Gastroesophageal sphincter (tissue), 4 donors: ENCODE measurements at regions not wholly inside any gene's neighbourhood (a gene's known extent, or its start where the extent isn't known, plus 50 kb on each side); places are given as distances from the start of the nearest gene placed in this dataset.

Experiments used
- ATAC-seq: fragments of 150-250 bp; one replicate; pipeline ENCODE4 v1.9.1; 2016; ENCODE audit warnings: mild to moderate bottlenecking, moderate library complexity
- H3K27ac ChIP-seq, 4 donors: fragments of 200-600 bp; sonication (generic) in 3 of 4; 1 replicate in 3 of 4; 2 replicates in 1 of 4; pipeline ENCODE4 v1.5.1; 2016 to 2019
- H3K27me3 ChIP-seq: fragments of 200-600 bp; sonication (generic); one replicate; pipeline ENCODE4 v1.5.1; 2019
- H3K36me3 ChIP-seq, 2 donors: fragments of 200-600 bp; sonication (generic); one replicate each; pipeline ENCODE4 v1.5.1; 2019; ENCODE audit warnings: control low read depth in 1 of 2
- H3K4me1 ChIP-seq, 3 donors: fragments of 200-600 bp; sonication (generic); 1 replicate in 2 of 3; 2 replicates in 1 of 3; pipeline ENCODE4 v1.5.1; 2016 to 2019; ENCODE audit warnings: control low read depth in 2 of 3
- H3K4me3 ChIP-seq, 2 donors: fragments of 200-600 bp; sonication (generic); one replicate each; pipeline ENCODE4 v1.5.1; 2019; ENCODE audit warnings: mild to moderate bottlenecking in 1 of 2, moderate library complexity in 1 of 2
- H3K9me3 ChIP-seq, 3 donors: fragments of 200-600 bp; sonication (generic); one replicate each; pipeline ENCODE4 v1.5.1; 2017 to 2019; ENCODE audit warnings: control low read depth in 2 of 3
- EP300 ChIP-seq: sonication (generic); formaldehyde crosslinking; IDR thresholded peaks from one replicate; pipeline ENCODE4 v1.6.1; 2017; ENCODE audit warnings: antibody characterized with exemption, mild to moderate bottlenecking
- POLR2A ChIP-seq, 2 donors: fragments of 450-650 bp; IDR thresholded peaks; one replicate each; pipeline ENCODE4 v1.6.1; 2017; ENCODE audit warnings: antibody characterized with exemption in 2 of 2, mild to moderate bottlenecking in 2 of 2, moderate library complexity in 1 of 2
- POLR2AphosphoS5 ChIP-seq: sonication (generic); formaldehyde crosslinking; IDR thresholded peaks from one replicate; pipeline ENCODE4 v1.6.1; 2017; ENCODE audit warnings: antibody characterized with exemption
- WGBS, 2 donors: methylation state at CpG; one replicate each; pipeline ENCODE4 v1.1.5; 2018; ENCODE audit warnings: low coverage in 1 of 2; 5-methylcytosine and 5-hydroxymethylcytosine counted together
- TF ChIP-seq, protein P1 (sequence below), 4 experiments: fragments of 200-600 bp in 2 of 4; fragments of 450-650 bp in 2 of 4; sonication (generic) in 1 of 4; IDR thresholded peaks; one replicate each; pipeline ENCODE4 v1.5.1; 2017 to 2019; ENCODE audit warnings: antibody characterized with exemption in 4 of 4, mild to moderate bottlenecking in 2 of 4, moderate library complexity in 2 of 4

DNA sequence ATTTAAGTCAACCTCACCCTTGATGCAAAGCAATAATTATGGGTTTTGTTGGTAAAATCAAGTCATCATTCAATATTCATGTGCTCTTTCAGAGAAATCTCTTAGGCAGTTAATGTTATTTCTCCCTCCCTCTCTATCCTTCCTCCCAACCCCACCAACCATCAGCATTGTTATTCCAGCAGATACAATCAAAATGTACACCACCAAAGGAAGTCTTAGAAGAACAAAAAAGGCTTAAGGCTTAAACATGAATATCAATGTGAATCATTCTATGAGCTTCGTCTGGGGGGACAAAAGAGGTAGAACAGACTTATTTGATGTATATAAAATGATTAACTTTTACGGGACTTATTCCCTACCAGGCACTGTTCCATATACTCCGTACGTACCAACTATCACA lies 404.4 kb downstream of the ARHGEF28 start:
- no peaks in the 10 kb centered on the region for H3K36me3 ChIP-seq
- TF ChIP-seq POLR2A (IDR thresholded peaks at IDR 0.05), result no peak
- no peak for TF ChIP-seq EP300
- TF ChIP-seq, protein P1, sequence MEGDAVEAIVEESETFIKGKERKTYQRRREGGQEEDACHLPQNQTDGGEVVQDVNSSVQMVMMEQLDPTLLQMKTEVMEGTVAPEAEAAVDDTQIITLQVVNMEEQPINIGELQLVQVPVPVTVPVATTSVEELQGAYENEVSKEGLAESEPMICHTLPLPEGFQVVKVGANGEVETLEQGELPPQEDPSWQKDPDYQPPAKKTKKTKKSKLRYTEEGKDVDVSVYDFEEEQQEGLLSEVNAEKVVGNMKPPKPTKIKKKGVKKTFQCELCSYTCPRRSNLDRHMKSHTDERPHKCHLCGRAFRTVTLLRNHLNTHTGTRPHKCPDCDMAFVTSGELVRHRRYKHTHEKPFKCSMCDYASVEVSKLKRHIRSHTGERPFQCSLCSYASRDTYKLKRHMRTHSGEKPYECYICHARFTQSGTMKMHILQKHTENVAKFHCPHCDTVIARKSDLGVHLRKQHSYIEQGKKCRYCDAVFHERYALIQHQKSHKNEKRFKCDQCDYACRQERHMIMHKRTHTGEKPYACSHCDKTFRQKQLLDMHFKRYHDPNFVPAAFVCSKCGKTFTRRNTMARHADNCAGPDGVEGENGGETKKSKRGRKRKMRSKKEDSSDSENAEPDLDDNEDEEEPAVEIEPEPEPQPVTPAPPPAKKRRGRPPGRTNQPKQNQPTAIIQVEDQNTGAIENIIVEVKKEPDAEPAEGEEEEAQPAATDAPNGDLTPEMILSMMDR (IDR thresholded peaks at IDR 0.05), result no peak
- no peak for TF ChIP-seq POLR2AphosphoS5
- no peak overlapping the region for H3K27ac ChIP-seq
- peaks cover 0 to 3% (median 0%) of the 10 kb centered on the region in 3 donors for H3K4me1 ChIP-seq
- no peak overlapping the region for H3K4me3 ChIP-seq
- no peaks in the 10 kb centered on the region for H3K9me3 ChIP-seq
- peaks cover 8% of the 10 kb centered on the region for H3K27me3 ChIP-seq
- WGBS, 2 donors, result 92 to 98% methylated on average over 4 of the region's 4 CpGs
- no peak for ATAC-seq

DNA sequence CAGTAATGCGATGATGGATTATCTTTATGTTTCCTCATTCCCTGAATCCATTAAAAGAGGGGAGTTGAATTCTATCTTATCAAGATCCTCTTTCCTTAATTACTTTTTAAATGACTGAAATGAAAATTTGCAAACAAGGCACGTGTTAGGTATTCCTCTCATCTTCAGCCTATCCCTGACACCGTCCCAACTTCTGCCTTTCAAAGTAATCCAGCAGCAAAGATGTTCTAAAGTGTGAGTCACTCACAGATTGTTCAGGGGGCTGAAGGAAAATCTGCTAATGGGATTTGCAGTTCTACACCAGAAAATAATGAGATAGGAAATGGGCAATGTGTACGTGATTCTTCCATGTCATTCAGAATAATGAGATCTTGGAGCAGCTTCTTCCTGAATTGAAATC lies 403.0 kb downstream of the ARHGEF28 start:
- Histone ChIP-seq H3K27ac (no peak overlapping the region), H3K4me1 (no peaks in the 10 kb centered on the region), H3K27me3 (peaks cover 8% of the 10 kb centered on the region), H3K36me3 (no peaks in the 10 kb centered on the region), H3K9me3 (no peaks in the 10 kb centered on the region), H3K4me3 (no peak overlapping the region)
- 73 to 78% methylated on average over 4 of the region's 4 CpGs for WGBS, 2 donors
- no peak for TF ChIP-seq POLR2A (IDR thresholded peaks at IDR 0.05)
- TF ChIP-seq POLR2AphosphoS5, result no peak
- no peak for TF ChIP-seq EP300
- TF ChIP-seq, protein P1 (IDR thresholded peaks at IDR 0.05), result no peak
- ATAC-seq, result no peak

DNA sequence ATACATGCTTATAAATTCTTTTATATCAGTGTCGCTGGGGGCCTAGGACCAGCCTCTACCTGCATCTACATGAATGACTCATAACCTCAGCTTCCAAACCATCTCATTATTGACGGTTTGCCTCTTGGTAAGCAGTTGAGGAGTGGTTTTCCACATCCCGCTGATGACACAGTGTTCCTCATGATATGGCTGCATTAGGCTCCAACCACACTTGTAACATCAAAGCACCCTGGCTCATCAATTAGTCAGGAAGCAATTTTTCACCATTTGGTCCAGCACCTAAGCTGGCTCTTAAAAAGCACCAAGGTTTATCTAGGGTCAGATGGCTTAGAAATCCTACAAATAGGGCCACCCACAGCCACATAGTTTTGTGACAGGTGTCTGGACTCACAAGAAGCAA lies 402.4 kb downstream of the ARHGEF28 start:
- Histone ChIP-seq H3K9me3 (no peaks in the 10 kb centered on the region), H3K4me1 (no peaks in the 10 kb centered on the region), H3K4me3 (no peak overlapping the region), H3K27me3 (peaks cover 8% of the 10 kb centered on the region), H3K27ac (no peak overlapping the region), H3K36me3 (no peaks in the 10 kb centered on the region)
- 81 to 93% methylated on average over 2 to 3 of the region's 3 CpGs for WGBS, 2 donors
- no peak for ATAC-seq
- TF ChIP-seq POLR2AphosphoS5 (no peak), EP300 (no peak), POLR2A (IDR thresholded peaks at IDR 0.05) (no peak)
- TF ChIP-seq, protein P1 (IDR thresholded peaks at IDR 0.05), result no peak

DNA sequence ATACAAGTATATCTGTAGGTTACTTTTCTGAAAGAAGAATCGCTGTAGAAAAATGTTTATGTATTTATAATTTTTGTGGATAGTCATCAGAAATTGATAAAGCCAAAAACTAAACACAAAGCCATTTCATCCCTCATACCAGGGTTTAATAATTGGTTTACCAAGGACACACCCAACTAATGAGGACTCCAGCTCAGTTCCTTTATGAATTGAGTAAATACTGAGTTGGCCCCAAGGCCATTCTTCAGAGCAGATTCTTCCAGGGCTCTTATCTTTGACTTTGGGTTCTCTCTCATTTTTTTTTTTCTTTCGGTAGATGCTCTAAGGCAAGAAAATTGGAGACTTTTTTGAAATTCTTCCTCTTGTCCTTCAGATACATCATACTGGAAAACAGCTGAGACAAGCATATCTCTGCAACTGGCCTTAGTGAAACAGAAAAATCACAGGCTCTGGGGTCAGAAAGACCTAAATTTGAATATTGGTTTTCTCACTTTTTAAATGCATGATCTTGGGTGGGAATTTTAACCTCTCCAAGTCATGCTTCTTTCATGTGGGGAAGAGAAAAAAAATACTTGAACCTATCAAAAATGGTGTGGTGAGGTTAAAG lies 401.8 kb downstream of the ARHGEF28 start:
- peaks cover 8% of the 10 kb centered on the region for H3K27me3 ChIP-seq
- no peak for TF ChIP-seq POLR2AphosphoS5
- TF ChIP-seq, protein P1 (IDR thresholded peaks at IDR 0.05), result no peak
- no peak for TF ChIP-seq POLR2A (IDR thresholded peaks at IDR 0.05)
- no peak for TF ChIP-seq EP300
- no peaks in the 10 kb centered on the region for H3K4me1 ChIP-seq
- no peaks in the 10 kb centered on the region for H3K9me3 ChIP-seq
- WGBS, 2 donors, result 86 to 93% methylated on average over 2 of the region's 2 CpGs
- H3K27ac ChIP-seq, result no peak overlapping the region
- ATAC-seq, result no peak
- H3K36me3 ChIP-seq, result no peaks in the 10 kb centered on the region
- H3K4me3 ChIP-seq, result no peak overlapping the region

DNA sequence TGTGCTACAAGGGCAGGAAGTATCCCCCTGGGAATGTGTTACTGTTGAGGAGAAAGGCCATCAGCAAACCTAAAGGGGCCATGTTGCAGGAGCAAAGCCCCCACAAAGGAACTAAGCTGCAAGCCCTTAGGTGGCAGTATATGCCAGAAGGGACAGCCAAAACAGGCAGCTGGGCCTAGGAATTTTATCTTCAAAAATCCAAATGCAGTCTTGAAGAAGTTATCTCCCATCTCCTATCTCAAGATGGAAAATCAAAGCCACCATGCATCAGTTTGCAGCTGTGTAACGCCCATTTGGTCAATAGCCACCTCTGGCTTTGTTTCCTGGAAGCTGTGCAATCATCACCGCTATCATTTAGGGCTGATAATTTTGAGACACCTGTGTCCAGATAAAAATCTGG lies 400.3 kb downstream of the ARHGEF28 start:
- Histone ChIP-seq H3K36me3 (no peaks in the 10 kb centered on the region), H3K27me3 (peaks cover 2% of the 10 kb centered on the region), H3K4me3 (no peak overlapping the region), H3K4me1 (no peaks in the 10 kb centered on the region), H3K9me3 (no peaks in the 10 kb centered on the region), H3K27ac (no peak overlapping the region)
- no peak for ATAC-seq
- TF ChIP-seq POLR2AphosphoS5, result no peak
- TF ChIP-seq EP300, result no peak
- WGBS, 2 donors, result 86% methylated on average over 1 of the region's 2 CpGs; no CpG with 5 or more reads in 1 of the 2 donors
